DOHH2 (cell line): ENCODE measurements at regions not wholly inside any gene's neighbourhood (a gene's known extent, or its start where the extent isn't known, plus 50 kb on each side); places are given as distances from the start of the nearest gene placed in this dataset.

Source experiments
- H3F3A ChIP-seq: fragments of 200-600 bp; sonication (generic), shearing (Covaris generic); 2 replicates; pipeline ENCODE4 v1.6.0; 2016; ENCODE audit warnings: antibody characterized with exemption, mild to moderate bottlenecking; ENCODE audit not compliant: control insufficient read depth, insufficient read depth
- H3K27ac ChIP-seq: fragments of 200-600 bp; sonication (generic); 2 replicates; pipeline ENCODE4 v1.5.1; 2014; ENCODE audit warnings: low read depth, mild to moderate bottlenecking, low read length, moderate library complexity
- H3K27me3 ChIP-seq: fragments of 200-600 bp; sonication (generic); 2 replicates; pipeline ENCODE4 v1.6.1; 2014; ENCODE audit warnings: mild to moderate bottlenecking, low read length, mixed read lengths; ENCODE audit not compliant: control insufficient read depth
- H3K36me3 ChIP-seq: fragments of 200-600 bp; sonication (generic); 2 replicates; pipeline ENCODE4 v1.6.1; 2014; ENCODE audit warnings: mild to moderate bottlenecking, low read length, moderate library complexity, mixed read lengths; ENCODE audit not compliant: control insufficient read depth
- H3K4me1 ChIP-seq: fragments of 200-600 bp; sonication (generic); 2 replicates; pipeline ENCODE4 v1.6.1; 2014; ENCODE audit warnings: mild to moderate bottlenecking, low read length, mixed read lengths; ENCODE audit not compliant: control insufficient read depth
- H3K4me2 ChIP-seq: fragments of 200-600 bp; sonication (generic); 2 replicates; pipeline ENCODE4 v1.6.0; 2014; ENCODE audit warnings: mild to moderate bottlenecking, low read length, moderate library complexity
- H3K4me3 ChIP-seq: fragments of 200-600 bp; sonication (generic); 2 replicates; pipeline ENCODE4 v1.5.1; 2014; ENCODE audit warnings: mild to moderate bottlenecking, low read length, mixed read lengths
- H3K79me2 ChIP-seq: fragments of 200-600 bp; sonication (generic); 2 replicates; pipeline ENCODE4 v1.6.1; 2014; ENCODE audit warnings: mild to moderate bottlenecking, low read length, mixed read lengths; ENCODE audit not compliant: control insufficient read depth
- H3K9me2 ChIP-seq: fragments of 200-600 bp; sonication (generic); replicated peaks from 2 replicates; pipeline ENCODE4 v1.6.1; 2014; ENCODE audit warnings: mild to moderate bottlenecking, low read length, mixed read lengths; ENCODE audit not compliant: control insufficient read depth
- H3K9me3 ChIP-seq: fragments of 200-600 bp; sonication (generic); 2 replicates; pipeline ENCODE4 v1.6.1; 2014; ENCODE audit warnings: antibody characterized with exemption, low read length, mixed read lengths; ENCODE audit not compliant: control insufficient read depth, insufficient read depth
- H4K20me1 ChIP-seq: fragments of 200-600 bp; sonication (generic); 2 replicates; pipeline ENCODE4 v1.6.0; 2014; ENCODE audit warnings: low read depth, mild to moderate bottlenecking, antibody characterized with exemption, low read length, moderate library complexity; ENCODE audit not compliant: control insufficient read depth, insufficient read depth
- EZH2phosphoT487 ChIP-seq: fragments of 200-600 bp; sonication (generic); IDR thresholded peaks from 2 replicates; pipeline ENCODE4 v1.6.1; 2017; ENCODE audit warnings: borderline replicate concordance, mild to moderate bottlenecking, antibody characterized with exemption, low read length, moderate library complexity, mixed read lengths
- TF ChIP-seq, protein P1 (sequence below): fragments of 200-600 bp; sonication (generic); IDR thresholded peaks from one replicate; pipeline ENCODE4 v1.5.1; 2014; ENCODE audit warnings: antibody characterized with exemption, mild to moderate bottlenecking, low read depth, low read length; ENCODE audit not compliant: poor library complexity, severe bottlenecking

DNA sequence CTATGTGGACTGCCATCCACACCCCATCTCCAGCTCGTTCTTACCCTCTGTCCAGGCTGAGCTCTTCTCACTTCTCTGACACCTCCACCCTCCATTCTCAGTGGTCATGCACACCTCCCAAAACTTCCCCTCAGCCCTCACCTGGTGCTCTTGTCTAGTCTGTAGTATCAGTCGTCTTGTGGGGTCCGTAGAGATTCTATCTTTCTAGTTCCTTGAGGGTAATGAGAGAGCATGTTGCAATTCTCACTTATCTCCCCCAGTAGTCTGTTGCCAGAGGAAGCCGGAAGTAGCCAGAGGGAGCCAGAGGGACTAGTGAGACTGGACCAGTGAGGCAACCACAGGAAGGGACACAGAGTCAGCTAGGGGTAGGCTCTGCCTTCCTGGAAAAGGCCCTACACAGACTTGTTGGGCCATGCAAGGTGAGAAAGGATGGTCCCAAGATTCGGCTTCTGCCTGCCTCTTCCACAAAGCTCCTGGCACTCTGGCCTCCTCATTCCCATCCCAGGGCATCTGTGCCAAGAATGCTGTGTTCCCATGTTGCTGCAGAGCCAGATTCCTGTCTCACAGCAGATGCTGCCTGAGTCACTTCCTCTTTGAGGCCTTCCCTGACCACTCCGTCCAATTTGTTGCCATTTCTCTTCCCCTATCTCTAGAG lies 50.6 kb upstream of the DUSP5 start:
- H3F3A ChIP-seq: no peaks in the 10 kb centered on the region
- no peak overlapping the region for H3K4me2 ChIP-seq
- peaks cover 8% of the 10 kb centered on the region for H3K4me1 ChIP-seq
- TF ChIP-seq, protein P1, sequence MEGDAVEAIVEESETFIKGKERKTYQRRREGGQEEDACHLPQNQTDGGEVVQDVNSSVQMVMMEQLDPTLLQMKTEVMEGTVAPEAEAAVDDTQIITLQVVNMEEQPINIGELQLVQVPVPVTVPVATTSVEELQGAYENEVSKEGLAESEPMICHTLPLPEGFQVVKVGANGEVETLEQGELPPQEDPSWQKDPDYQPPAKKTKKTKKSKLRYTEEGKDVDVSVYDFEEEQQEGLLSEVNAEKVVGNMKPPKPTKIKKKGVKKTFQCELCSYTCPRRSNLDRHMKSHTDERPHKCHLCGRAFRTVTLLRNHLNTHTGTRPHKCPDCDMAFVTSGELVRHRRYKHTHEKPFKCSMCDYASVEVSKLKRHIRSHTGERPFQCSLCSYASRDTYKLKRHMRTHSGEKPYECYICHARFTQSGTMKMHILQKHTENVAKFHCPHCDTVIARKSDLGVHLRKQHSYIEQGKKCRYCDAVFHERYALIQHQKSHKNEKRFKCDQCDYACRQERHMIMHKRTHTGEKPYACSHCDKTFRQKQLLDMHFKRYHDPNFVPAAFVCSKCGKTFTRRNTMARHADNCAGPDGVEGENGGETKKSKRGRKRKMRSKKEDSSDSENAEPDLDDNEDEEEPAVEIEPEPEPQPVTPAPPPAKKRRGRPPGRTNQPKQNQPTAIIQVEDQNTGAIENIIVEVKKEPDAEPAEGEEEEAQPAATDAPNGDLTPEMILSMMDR: no peak
- no peak for TF ChIP-seq EZH2phosphoT487
- no peak overlapping the region for H3K4me3 ChIP-seq
- no peak overlapping the region for H3K27ac ChIP-seq
- no peaks in the 10 kb centered on the region for H3K9me2 ChIP-seq
- H4K20me1 ChIP-seq: no peaks in the 10 kb centered on the region
- H3K27me3 ChIP-seq: no peaks in the 10 kb centered on the region
- H3K9me3 ChIP-seq: no peaks in the 10 kb centered on the region
- H3K36me3 ChIP-seq: no peaks in the 10 kb centered on the region
- H3K79me2 ChIP-seq: no peaks in the 10 kb centered on the region

- H3K79me2 ChIP-seq: no peaks in the 10 kb centered on the region
- H3K4me3 ChIP-seq: no peak overlapping the region
- TF ChIP-seq EZH2phosphoT487: no peak
- TF ChIP-seq, protein P1: no peak
- no peaks in the 10 kb centered on the region for H4K20me1 ChIP-seq
- no peaks in the 10 kb centered on the region for H3F3A ChIP-seq
- H3K9me2 ChIP-seq: no peaks in the 10 kb centered on the region
- H3K4me1 ChIP-seq: peaks cover under 1% of the 10 kb centered on the region; the same call in 1 of the 2 replicates
- no peaks in the 10 kb centered on the region for H3K27me3 ChIP-seq
- H3K36me3 ChIP-seq: no peaks in the 10 kb centered on the region
- no peaks in the 10 kb centered on the region for H3K9me3 ChIP-seq
- H3K4me2 ChIP-seq: no peak overlapping the region
- H3K27ac ChIP-seq: no peak overlapping the region
Observed at GRCh38 chr10:110447886-110448285, 49.8 kb upstream of the DUSP5 start.
